GM12872 (cell line): ENCODE measurements at regions not wholly inside any gene's neighbourhood (a gene's known extent, or its start where the extent isn't known, plus 50 kb on each side); places are given as distances from the start of the nearest gene placed in this dataset.

ENCODE experiments used
- TF ChIP-seq, protein P1 (sequence below): IDR thresholded peaks from 3 replicates; pipeline ENCODE4 v1.5.1; 2011; ENCODE audit warnings: low read depth, mild to moderate bottlenecking, low read length, moderate library complexity; ENCODE audit not compliant: insufficient read depth

DNA sequence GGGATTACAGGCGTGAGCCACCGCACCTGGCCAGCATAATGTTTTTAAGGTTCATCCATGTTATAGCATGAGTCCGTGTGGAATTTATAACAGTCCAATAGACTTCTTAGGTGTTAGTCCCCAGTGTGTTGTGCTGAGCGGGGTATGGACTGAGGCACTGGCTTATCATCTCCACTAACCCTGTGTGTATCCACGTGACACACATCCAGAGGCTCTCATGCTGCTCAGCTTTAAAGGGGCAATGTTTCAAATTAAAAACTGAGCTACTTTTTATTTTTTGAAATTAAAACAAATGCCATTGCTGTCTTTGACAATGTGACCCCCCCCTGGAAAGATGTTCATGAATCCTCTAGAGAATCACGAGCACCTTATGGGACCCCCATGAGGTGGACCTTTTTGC, 54.3 kb upstream of the TRERF1 start:
- TF ChIP-seq, protein P1, sequence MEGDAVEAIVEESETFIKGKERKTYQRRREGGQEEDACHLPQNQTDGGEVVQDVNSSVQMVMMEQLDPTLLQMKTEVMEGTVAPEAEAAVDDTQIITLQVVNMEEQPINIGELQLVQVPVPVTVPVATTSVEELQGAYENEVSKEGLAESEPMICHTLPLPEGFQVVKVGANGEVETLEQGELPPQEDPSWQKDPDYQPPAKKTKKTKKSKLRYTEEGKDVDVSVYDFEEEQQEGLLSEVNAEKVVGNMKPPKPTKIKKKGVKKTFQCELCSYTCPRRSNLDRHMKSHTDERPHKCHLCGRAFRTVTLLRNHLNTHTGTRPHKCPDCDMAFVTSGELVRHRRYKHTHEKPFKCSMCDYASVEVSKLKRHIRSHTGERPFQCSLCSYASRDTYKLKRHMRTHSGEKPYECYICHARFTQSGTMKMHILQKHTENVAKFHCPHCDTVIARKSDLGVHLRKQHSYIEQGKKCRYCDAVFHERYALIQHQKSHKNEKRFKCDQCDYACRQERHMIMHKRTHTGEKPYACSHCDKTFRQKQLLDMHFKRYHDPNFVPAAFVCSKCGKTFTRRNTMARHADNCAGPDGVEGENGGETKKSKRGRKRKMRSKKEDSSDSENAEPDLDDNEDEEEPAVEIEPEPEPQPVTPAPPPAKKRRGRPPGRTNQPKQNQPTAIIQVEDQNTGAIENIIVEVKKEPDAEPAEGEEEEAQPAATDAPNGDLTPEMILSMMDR: no peak

DNA sequence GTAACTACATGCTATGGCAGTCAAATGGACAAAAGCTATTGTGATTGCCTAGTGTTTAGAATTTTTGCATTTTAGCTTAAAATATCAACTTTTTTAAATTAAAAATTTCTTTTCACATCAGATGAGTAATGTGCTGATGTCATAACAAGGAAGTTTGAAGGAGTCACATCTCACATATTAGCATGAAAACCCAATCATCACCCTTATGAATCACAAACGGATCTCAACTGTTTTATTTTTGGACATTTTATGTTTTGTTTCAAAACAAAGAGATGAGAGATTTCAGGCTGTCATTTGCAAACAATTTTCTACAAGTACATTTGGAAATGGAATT, 53.6 kb upstream of the TRERF1 start:
- TF ChIP-seq, protein P1: no peak

DNA sequence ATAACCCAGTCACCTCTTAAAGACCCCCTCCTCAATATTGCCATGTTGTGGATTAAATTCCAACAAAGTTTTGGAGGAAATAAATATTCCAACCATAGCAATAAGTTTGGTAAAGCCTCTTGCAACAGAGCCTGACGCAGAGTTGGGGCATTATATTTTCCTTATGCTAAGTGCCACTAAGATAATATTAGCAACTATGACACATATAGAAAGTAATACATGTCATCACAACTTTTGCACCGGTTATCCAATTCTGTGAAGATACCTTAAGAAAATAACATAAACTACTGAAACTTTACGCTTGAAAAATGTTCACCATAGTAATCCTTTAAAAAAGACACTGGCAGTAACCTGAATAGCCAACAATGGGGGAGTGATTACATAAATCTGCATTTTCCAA, 52.2 kb upstream of the TRERF1 start:
- TF ChIP-seq, protein P1: no peak

DNA sequence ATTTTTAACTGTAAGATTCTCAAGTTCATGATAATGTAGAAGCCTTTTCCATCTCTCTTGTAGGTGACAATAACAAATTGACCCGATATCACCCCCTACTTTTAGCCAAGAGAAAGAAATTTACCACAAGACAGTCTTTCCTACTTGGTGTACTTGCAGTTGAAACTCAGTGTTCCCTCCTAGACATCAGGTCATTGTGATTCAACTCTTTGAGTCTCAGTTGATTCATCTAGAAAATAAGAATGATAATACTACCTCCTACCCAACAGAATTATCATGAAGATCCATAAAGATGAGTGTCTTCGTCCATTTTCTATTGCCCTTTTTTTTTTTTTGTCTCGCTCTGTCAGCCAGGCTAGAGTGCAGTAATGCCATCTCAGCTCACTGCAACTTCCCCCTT, 51.3 kb upstream of the TRERF1 start:
- TF ChIP-seq, protein P1: no peak

DNA sequence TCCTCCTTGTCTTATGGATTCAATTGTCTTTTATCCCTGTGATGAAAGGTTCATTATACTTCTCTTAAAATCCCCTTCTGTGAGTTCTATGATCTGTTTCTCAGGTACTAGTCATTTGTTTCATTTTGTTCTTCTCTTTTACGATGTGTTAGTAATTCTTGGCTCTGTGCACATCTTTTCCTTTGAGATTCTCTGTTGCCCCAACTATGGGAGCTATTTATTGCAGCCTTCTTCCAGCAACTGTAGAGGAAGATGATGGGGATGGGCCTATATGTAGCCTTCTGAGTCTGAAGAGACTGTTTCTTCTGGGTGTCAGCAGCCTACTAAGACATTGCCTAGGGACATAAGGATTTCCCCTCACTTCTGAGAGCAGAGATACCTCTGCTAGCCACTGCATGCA, 50.4 kb upstream of the TRERF1 start:
- TF ChIP-seq, protein P1: no peak
